ENCODE measurements at regions not wholly inside any gene's neighbourhood (a gene's known extent, or its start where the extent isn't known, plus 50 kb on each side); places are given as distances from the start of the nearest gene placed in this dataset.

- Histone ChIP-seq H2AFZ (ENCODE audit: low read length) (no peak overlapping the region), H3F3A (ENCODE audit: low read depth) (no peaks in the 10 kb centered on the region), H3K9ac (ENCODE audit: low read depth, low read length, poor library complexity, severe bottlenecking) (no peak overlapping the region), H3K79me2 (ENCODE audit: insufficient read depth, low read length) (no peaks in the 10 kb centered on the region), H3K27me3 (ENCODE audit: insufficient read depth, low read length, poor library complexity, severe bottlenecking) (peaks cover 8% of the 10 kb centered on the region), H3K36me3 (ENCODE audit: insufficient read depth, low read length) (no peaks in the 10 kb centered on the region), H3K4me1 (ENCODE audit: insufficient read depth, low read length, poor library complexity, severe bottlenecking) (no peaks in the 10 kb centered on the region), H3K9me3 (ENCODE audit: insufficient read depth, low read depth, low read length) (no peaks in the 10 kb centered on the region), H3K9me2 (replicated peaks; ENCODE audit: low read depth, low read length) (no peaks in the 10 kb centered on the region), H3K4me2 (ENCODE audit: low read depth, low read length, poor library complexity, severe bottlenecking) (no peak overlapping the region), H4K20me1 (ENCODE audit: insufficient read depth, low read length, poor library complexity, severe bottlenecking) (no peaks in the 10 kb centered on the region), H3K4me3 (ENCODE audit: low read length, poor library complexity, severe bottlenecking) (no peak overlapping the region)
- TF ChIP-seq CTCF (conservative IDR thresholded peaks at IDR 0.05; ENCODE audit: low read length) = peak; percentile 61
- no peak for TF ChIP-seq EZH2phosphoT487 (IDR thresholded peaks at IDR 0.05; ENCODE audit: borderline replicate concordance)
Observed at GRCh38 chr4:121277194-121278105, 103.4 kb downstream of the QRFPR start.

GRCh38 chr4:121273191-121273590 lies 107.6 kb downstream of the QRFPR start:
- no peaks in the 10 kb centered on the region for H4K20me1 ChIP-seq (ENCODE audit: insufficient read depth, low read length, poor library complexity, severe bottlenecking)
- H2AFZ ChIP-seq (ENCODE audit: low read length) = no peak overlapping the region
- H3K9me2 ChIP-seq (replicated peaks; ENCODE audit: low read depth, low read length) = no peaks in the 10 kb centered on the region
- no peaks in the 10 kb centered on the region for H3K27me3 ChIP-seq (ENCODE audit: insufficient read depth, low read length, poor library complexity, severe bottlenecking)
- H3K36me3 ChIP-seq (ENCODE audit: insufficient read depth, low read length) = no peaks in the 10 kb centered on the region
- H3F3A ChIP-seq (ENCODE audit: low read depth) = no peaks in the 10 kb centered on the region
- H3K4me1 ChIP-seq (ENCODE audit: insufficient read depth, low read length, poor library complexity, severe bottlenecking) = peaks cover 3% of the 10 kb centered on the region
- no peak overlapping the region for H3K9ac ChIP-seq (ENCODE audit: low read depth, low read length, poor library complexity, severe bottlenecking)
- no peaks in the 10 kb centered on the region for H3K9me3 ChIP-seq (ENCODE audit: insufficient read depth, low read depth, low read length)
- H3K4me2 ChIP-seq (ENCODE audit: low read depth, low read length, poor library complexity, severe bottlenecking) = no peak overlapping the region
- H3K79me2 ChIP-seq (ENCODE audit: insufficient read depth, low read length) = no peaks in the 10 kb centered on the region
- no peak overlapping the region for H3K4me3 ChIP-seq (ENCODE audit: low read length, poor library complexity, severe bottlenecking)
- TF ChIP-seq CTCF (conservative IDR thresholded peaks at IDR 0.05; ENCODE audit: low read length) (no peak), EZH2phosphoT487 (IDR thresholded peaks at IDR 0.05; ENCODE audit: borderline replicate concordance) (no peak)

DNA sequence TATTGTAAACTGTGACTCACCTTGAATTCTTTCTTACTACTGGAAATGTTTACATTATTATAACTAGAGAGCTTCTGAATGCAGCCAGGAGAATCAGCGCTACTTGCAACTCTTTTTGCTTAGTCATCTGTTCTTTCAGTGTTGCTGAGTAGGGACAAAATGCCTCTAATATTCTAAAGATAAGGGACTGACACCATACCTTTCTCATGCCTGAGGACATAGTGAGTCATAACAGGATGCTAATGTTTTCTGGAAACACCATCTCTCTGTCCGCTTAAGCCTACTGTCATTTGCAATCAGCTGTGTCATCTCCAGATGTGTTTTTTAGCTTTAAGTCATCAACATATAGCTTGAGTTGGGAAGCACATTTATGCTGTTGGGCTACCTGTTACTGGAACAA lies 108.3 kb downstream of the QRFPR start:
- Histone ChIP-seq H3K79me2 (ENCODE audit: insufficient read depth, low read length) (no peaks in the 10 kb centered on the region), H3F3A (ENCODE audit: low read depth) (no peaks in the 10 kb centered on the region), H3K9me3 (ENCODE audit: insufficient read depth, low read depth, low read length) (no peaks in the 10 kb centered on the region), H3K9ac (ENCODE audit: low read depth, low read length, poor library complexity, severe bottlenecking) (no peak overlapping the region), H4K20me1 (ENCODE audit: insufficient read depth, low read length, poor library complexity, severe bottlenecking) (no peaks in the 10 kb centered on the region), H3K4me2 (ENCODE audit: low read depth, low read length, poor library complexity, severe bottlenecking) (no peak overlapping the region), H3K9me2 (replicated peaks; ENCODE audit: low read depth, low read length) (no peaks in the 10 kb centered on the region), H3K4me3 (ENCODE audit: low read length, poor library complexity, severe bottlenecking) (no peak overlapping the region), H3K4me1 (ENCODE audit: insufficient read depth, low read length, poor library complexity, severe bottlenecking) (peaks cover 3% of the 10 kb centered on the region), H3K27me3 (ENCODE audit: insufficient read depth, low read length, poor library complexity, severe bottlenecking) (no peaks in the 10 kb centered on the region), H3K36me3 (ENCODE audit: insufficient read depth, low read length) (no peaks in the 10 kb centered on the region), H2AFZ (ENCODE audit: low read length) (no peak overlapping the region)
- no peak for TF ChIP-seq CTCF (conservative IDR thresholded peaks at IDR 0.05; ENCODE audit: low read length)
- TF ChIP-seq EZH2phosphoT487 (IDR thresholded peaks at IDR 0.05; ENCODE audit: borderline replicate concordance) = no peak

All from Loucy (cell line).